ENCODE measurements at regions not wholly inside any gene's neighbourhood (a gene's known extent, or its start where the extent isn't known, plus 50 kb on each side); places are given as distances from the start of the nearest gene placed in this dataset.

GRCh38 chr7:27302590-27302989, 60.0 kb downstream of the EVX1 start:
- TF ChIP-seq USF2 (IDR thresholded peaks at IDR 0.05; ENCODE audit: borderline replicate concordance, low read depth, low read length) (no peak), CTCF (IDR thresholded peaks at IDR 0.05) (no peak), TAF1 (IDR thresholded peaks at IDR 0.05; ENCODE audit: borderline replicate concordance, low read depth, low read length) (no peak), EZH2phosphoT487 (IDR thresholded peaks at IDR 0.05; ENCODE audit: borderline replicate concordance, low read depth) (no peak), EP300 (IDR thresholded peaks at IDR 0.05; ENCODE audit: borderline replicate concordance in 1 of 2, low read depth in 1 of 2, low read length in 1 of 2) (no peak), POLR2AphosphoS5 (IDR thresholded peaks at IDR 0.05; ENCODE audit: low read depth, low read length) (no peak), GATA2 (CRISPR knock-in tag; IDR thresholded peaks at IDR 0.05) (no peak), USF1 (IDR thresholded peaks at IDR 0.05; ENCODE audit: borderline replicate concordance, low read depth) (no peak), REST (IDR thresholded peaks at IDR 0.05; ENCODE audit: low read depth, low read length) (no peak), NRF1 (IDR thresholded peaks at IDR 0.05; ENCODE audit: low read depth, low read length) (no peak), GABPA (IDR thresholded peaks at IDR 0.05; ENCODE audit: low read depth) (no peak), RXRA (IDR thresholded peaks at IDR 0.05; ENCODE audit: borderline replicate concordance, low read depth) (no peak)

All from SK-N-SH (cell line).